ENCODE measurements at regions not wholly inside any gene's neighbourhood (a gene's known extent, or its start where the extent isn't known, plus 50 kb on each side); places are given as distances from the start of the nearest gene placed in this dataset.

GRCh38 chr14:26377150-26377549 is 220.7 kb downstream of the NOVA1 start:
- TF ChIP-seq CTCF (IDR thresholded peaks at IDR 0.05) (no peak), POLR2A (IDR thresholded peaks at IDR 0.05) (no peak)
